KOPT-K1 (cell line): ENCODE measurements at regions not wholly inside any gene's neighbourhood (a gene's known extent, or its start where the extent isn't known, plus 50 kb on each side); places are given as distances from the start of the nearest gene placed in this dataset.
A peak's percentile ranks its signal among the peaks of the same experiment; 100 is the strongest.

Experiments used
- H3K27ac ChIP-seq: fragments of 200-600 bp; sonication (generic); 2 replicates; pipeline ENCODE4 v1.5.1; 2016; ENCODE audit warnings: antibody characterized with exemption, mild to moderate bottlenecking, low read depth, low read length; ENCODE audit not compliant: poor library complexity, severe bottlenecking
- H3K36me3 ChIP-seq: fragments of 200-600 bp; sonication (generic); 2 replicates; pipeline ENCODE4 v1.5.1; 2017; ENCODE audit warnings: antibody characterized with exemption, mild to moderate bottlenecking, low read length, moderate library complexity; ENCODE audit not compliant: insufficient read depth
- H3K9me3 ChIP-seq: fragments of 200-600 bp; sonication (generic); 2 replicates; pipeline ENCODE4 v1.5.1; 2017; ENCODE audit warnings: antibody characterized with exemption, low read length, mild to moderate bottlenecking; ENCODE audit not compliant: insufficient read depth, poor library complexity, severe bottlenecking

- Histone ChIP-seq H3K27ac (no peak overlapping the region), H3K9me3 (no peaks in the 10 kb centered on the region), H3K36me3 (no peaks in the 10 kb centered on the region)
Measured at GRCh38 chr15:38692789-38693062, 128.1 kb upstream of the RASGRP1 start.

DNA sequence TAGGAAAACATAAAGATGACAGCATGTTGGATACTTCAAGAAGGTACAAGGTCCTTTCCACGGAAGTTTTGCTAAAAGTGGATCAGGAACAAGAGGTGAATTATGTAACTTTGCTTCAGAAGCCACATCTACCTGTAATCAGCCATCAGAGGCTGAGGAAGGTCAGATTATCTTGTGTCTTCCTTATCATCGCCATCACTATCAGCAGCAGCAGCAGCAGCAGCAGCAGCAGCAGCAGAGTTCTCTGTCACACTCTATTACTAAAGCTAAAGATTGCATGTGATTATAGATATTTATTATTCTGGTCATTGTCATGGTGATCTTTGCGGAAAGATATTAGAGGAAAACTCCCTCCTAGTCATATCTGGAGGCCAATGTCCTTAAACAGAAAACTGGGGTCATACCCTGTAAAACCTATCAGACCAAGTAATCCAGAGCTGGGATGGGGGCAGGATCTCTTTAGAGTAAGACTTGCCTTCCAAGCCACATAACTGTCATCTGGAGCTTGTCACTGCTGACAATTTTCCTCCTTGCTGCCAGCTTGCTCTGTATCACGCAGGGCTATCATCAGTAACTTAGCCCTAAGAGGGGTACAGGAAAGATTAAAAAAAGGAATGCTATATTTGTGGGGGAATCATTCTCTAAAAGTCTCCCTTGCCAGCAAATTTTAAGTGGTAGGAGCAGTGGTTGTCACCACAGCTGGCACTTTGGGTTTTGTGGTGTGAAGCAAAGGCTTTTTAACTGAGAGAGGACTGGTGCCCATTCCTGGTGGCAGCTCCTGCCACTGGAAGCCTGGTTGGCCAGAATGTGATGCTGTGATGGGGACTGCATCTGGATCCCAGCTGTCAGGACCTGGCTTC is 130.9 kb upstream of the RASGRP1 start:
- H3K36me3 ChIP-seq = no peaks in the 10 kb centered on the region
- H3K27ac ChIP-seq = peak overlapping the region; percentile 76
- H3K9me3 ChIP-seq = no peaks in the 10 kb centered on the region

GRCh38 chr15:38696109-38696727 is 131.6 kb upstream of the RASGRP1 start:
- Histone ChIP-seq H3K9me3 (no peaks in the 10 kb centered on the region), H3K27ac (peak overlapping the region; percentile 76), H3K36me3 (no peaks in the 10 kb centered on the region)

GRCh38 chr15:38696790-38697495 is 132.3 kb upstream of the RASGRP1 start:
- Histone ChIP-seq H3K36me3 (no peaks in the 10 kb centered on the region), H3K27ac (peak overlapping the region; percentile 76), H3K9me3 (no peaks in the 10 kb centered on the region)

GRCh38 chr15:38698254-38698653 is 133.6 kb upstream of the RASGRP1 start:
- H3K27ac ChIP-seq = peak overlapping the region; percentile 76
- no peaks in the 10 kb centered on the region for H3K36me3 ChIP-seq
- no peaks in the 10 kb centered on the region for H3K9me3 ChIP-seq

- Histone ChIP-seq H3K27ac (peak overlapping the region; percentile 76), H3K9me3 (no peaks in the 10 kb centered on the region), H3K36me3 (no peaks in the 10 kb centered on the region)
Measured at GRCh38 chr15:38699633-38700230, 135.1 kb upstream of the RASGRP1 start.

- no peak overlapping the region for H3K27ac ChIP-seq
- no peaks in the 10 kb centered on the region for H3K9me3 ChIP-seq
- H3K36me3 ChIP-seq = no peaks in the 10 kb centered on the region
Measured at GRCh38 chr15:38701149-38701548, 136.5 kb upstream of the RASGRP1 start.

GRCh38 chr15:38702178-38702912 is 137.7 kb upstream of the RASGRP1 start:
- Histone ChIP-seq H3K27ac (no peak overlapping the region), H3K9me3 (no peaks in the 10 kb centered on the region), H3K36me3 (no peaks in the 10 kb centered on the region)

DNA sequence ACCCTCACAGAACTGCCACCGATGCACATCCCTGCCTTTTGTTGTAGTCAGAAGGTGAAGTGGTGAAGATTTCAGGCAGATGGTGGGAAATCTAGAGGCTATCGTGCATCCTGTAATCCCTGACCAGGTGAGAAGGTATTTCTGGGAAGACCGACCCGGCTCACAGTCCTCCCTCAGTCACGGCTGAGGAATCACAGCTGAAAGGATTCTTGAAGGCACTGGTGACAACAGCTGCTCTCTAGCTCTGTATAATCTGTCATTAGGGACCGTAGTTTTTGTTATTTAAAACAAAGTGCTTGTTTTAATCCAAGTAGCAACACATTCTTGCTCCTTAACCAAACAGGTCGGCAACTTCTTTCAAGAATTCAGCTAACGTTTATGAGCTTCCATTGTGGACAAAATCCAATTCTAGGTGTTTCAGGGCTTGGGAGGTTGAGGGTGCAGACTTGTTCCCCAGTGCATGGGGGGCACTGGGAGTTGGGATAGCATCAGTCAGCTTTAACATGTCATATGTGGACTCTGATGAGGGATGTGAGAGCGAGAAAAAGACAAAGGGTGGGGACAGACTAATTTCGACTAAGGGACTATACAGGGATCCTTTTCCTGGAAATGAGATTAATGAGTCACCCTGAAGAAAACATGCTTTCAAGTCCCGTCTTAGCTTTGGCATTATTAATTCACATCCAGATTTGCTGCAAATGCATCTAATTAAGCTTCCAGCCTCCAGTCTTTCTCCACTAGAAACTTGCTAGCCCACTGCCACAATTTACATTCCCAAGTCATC is 141.0 kb upstream of the RASGRP1 start:
- Histone ChIP-seq H3K36me3 (no peaks in the 10 kb centered on the region), H3K27ac (no peak overlapping the region), H3K9me3 (no peaks in the 10 kb centered on the region)

DNA sequence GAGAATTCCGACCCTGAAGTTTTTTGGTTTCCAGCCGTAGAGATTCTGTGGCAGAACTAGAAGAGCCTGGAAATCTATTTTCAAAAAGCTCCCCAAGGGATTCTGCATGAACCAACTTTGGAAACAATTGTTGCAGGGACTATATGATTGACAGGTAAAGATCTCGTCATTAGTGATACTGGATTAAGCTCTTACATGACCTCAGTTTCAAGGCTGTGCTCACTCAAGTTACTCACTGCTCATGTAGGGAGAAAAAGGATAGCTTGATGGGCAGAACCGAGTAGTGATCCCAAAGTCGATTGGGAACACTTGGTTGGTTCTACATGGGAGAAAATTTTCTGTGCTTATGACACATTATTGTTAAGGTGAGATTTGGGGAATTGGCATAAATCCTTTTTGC is 142.3 kb upstream of the RASGRP1 start:
- no peaks in the 10 kb centered on the region for H3K36me3 ChIP-seq
- no peaks in the 10 kb centered on the region for H3K9me3 ChIP-seq
- no peak overlapping the region for H3K27ac ChIP-seq

- H3K27ac ChIP-seq = no peak overlapping the region
Measured at GRCh38 chr15:38707802-38708671, 143.4 kb upstream of the RASGRP1 start.

GRCh38 chr15:38708672-38709180 is 144.1 kb upstream of the RASGRP1 start:
- H3K36me3 ChIP-seq = no peaks in the 10 kb centered on the region
- no peak overlapping the region for H3K27ac ChIP-seq

More at GRCh38 chr15:38707802-38708671, 143.4 kb upstream of the RASGRP1 start:
- Histone ChIP-seq H3K9me3 (no peaks in the 10 kb centered on the region), H3K36me3 (no peaks in the 10 kb centered on the region)

DNA sequence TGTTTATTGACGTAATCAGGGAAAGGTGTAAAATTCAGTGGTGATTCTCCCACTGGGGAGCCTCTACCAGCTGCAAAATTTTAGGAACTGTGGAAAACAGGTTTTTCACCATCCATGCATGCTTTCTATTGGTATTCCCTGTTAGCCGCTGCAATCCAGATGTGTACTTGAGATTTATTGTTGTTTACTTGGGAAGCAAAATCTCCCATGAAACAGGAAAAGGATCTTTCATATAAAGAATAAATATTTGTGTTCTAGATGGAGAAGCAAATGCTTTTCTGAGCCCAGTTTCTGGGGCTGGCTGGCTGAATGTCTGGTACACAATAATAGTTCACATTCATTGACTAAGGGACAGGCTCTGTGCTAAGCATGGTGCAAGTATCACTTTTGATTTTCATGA is 144.6 kb upstream of the RASGRP1 start:
- Histone ChIP-seq H3K27ac (no peak overlapping the region), H3K36me3 (no peaks in the 10 kb centered on the region), H3K9me3 (no peaks in the 10 kb centered on the region)

More at GRCh38 chr15:38708672-38709180, 144.1 kb upstream of the RASGRP1 start:
- no peaks in the 10 kb centered on the region for H3K9me3 ChIP-seq
